Posterior cingulate gyrus (tissue), 11 donors: ENCODE measurements at regions not wholly inside any gene's neighbourhood (a gene's known extent, or its start where the extent isn't known, plus 50 kb on each side); places are given as distances from the start of the nearest gene placed in this dataset.
"Not testable (repeated sequence)": the region's sequence is repeated elsewhere in the genome, so short reads cannot be mapped to it uniquely, and the experiment has no call there.

Experiments used
- DNase-seq, 10 donors: peaks; one replicate each; pipeline versions ENCODE4 v3.0.0 to v3.0.0-alpha.2; 2020 to 2021; ENCODE audit warnings: mixed read lengths in 3 of 10
- intact Hi-C: fragments of 100-400 bp; cut with DNase I; formaldehyde crosslinking; loops from one replicate; pipeline ENCODE4 v1.15.1; 2023

DNA sequence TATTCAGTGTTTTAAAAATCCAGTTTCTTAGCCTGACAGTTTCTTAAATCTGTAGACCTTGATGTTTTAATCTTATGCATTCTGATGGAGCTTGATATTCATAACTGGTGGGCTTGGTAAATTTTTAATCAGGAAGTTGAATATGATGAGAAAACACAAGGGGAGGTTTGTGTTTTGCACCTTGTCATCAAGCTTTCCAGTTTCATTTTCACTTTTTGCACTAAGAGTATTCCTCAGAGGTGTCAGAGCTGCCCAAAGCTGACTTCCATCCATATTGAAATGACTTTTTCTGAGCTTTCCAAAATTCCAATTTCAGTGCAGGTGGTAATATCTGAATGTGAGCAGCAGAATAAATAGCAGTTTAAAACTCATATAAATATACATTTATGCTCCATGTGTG, 555.0 kb upstream of the RBFOX1 start:
- intact Hi-C loops = no loop called here
- DNase-seq = no peak

DNA sequence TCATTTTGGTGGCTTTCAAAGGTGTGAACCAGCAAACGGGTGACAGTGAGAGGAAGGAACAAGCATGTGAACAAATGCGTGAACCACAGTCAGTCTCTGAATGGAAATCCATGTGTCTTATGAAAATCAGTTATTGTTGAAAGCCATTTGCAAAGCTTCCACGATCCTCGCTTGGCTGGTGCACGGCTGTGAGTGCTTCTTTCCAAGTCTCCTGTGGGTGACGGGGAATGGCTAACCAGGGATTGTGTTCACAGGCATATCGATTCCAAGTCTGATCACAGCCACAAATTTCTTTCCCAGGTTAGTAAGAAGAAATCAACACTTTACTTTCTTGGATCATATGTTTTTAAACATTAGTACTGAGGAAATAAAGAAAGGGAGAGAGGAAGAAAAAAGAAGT, 556.9 kb upstream of the RBFOX1 start:
- intact Hi-C loops = no loop called here
- peak in 4 of 10 donors; percentile 9 to 67 (median 16) for DNase-seq

DNA sequence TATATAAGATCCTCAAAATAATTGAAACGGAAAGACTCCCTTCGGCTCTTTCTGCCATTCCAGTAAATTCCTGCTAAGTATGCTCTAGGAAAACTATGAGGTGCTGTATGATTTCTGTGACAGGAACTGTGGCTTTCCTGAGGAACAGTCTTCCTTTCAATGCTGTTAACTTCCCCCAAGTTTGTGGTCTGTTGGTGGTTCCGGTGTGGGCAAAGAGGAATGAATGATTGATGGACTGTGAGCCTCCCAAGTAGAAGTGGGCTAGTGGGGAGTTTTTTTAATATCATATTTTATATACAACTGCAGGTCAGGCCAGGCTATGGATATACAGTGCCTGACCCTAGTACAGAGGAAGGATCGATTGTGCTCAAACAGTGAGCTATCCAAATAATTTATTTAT, 560.7 kb upstream of the RBFOX1 start:
- no peak for DNase-seq
- intact Hi-C loops = no loop called here

DNA sequence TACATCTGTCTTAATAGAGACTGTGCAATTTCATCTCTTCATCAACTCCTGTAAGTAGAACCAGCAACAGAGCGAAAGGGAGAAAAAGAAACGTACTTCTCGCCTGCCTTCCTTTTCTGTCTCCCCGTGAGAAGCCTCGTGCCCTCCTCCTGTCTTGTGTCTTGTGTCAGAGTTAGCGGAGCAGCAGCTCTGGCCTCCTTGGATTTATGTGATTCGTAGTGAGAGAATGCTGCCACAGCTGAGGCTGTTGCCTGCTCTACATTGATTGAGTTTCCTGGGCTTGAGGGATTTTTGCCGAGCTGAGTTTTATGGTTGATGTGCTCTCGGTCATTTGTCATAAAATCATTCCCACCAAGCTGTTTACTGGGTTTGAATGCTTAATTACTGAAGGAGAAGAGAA, 579.1 kb upstream of the RBFOX1 start:
- DNase-seq = peak in 1 of 10 donors; percentile 9
- intact Hi-C loops = no loop called here

DNA sequence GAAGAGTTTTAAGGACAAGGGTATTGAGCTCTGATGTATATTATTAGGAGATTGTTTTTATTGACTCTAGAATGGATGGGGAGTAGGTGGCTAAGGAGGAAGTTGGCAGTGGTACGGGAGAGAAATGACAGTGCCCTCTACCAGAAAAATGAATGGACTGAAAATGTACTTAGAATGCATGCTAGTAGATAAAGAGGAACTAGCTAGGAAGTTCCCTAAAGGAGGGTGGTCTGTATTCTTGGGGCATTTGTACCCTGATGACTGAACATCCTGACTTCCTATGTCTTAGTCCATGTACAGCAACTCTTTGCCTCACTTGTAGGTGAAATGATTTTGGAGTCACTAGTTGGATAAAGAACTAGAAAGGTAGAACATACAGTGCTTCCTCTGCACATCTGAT, 581.5 kb upstream of the RBFOX1 start:
- intact Hi-C loops = no loop called here
- no peak for DNase-seq

DNA sequence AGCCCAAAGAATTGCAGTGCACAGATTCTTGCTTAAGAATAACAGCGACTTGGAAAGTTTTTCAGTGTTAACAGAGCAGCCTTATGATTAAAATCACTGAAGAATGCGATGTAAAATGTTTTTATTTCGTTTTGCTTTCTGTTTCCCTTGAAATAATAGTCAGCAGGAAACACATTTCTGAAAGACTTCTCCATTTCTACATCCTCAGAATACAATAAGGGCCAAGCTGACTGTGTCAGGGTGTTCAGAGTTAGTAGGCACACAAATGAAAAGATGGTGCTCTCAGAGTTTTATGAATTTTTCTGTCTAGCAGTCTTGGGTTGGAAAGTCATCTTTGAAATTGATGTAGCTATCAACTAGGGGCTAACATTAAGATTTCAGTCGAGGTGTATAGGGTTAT, 582.9 kb upstream of the RBFOX1 start:
- intact Hi-C loops = no loop called here
- DNase-seq = no peak

DNA sequence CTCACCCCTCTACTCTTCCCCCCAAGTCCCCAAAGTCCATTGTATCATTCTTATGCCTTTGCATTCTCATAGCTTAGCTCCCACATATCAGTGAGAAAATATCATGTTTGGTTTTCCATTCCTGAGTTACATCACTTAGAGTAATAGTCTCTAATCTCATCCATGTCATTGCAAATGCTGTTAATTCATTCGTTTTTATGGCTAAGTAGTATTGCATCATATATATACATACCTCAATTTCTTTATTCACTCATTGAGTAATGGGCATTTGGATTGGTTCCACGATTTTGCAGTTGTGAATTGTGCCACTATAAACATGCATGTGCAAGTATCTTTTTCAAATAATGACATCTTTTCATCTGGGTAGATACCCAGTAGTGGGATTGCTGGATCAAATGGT, 596.3 kb upstream of the RBFOX1 start:
- intact Hi-C loops, DNase-seq: not testable (repeated sequence)

DNA sequence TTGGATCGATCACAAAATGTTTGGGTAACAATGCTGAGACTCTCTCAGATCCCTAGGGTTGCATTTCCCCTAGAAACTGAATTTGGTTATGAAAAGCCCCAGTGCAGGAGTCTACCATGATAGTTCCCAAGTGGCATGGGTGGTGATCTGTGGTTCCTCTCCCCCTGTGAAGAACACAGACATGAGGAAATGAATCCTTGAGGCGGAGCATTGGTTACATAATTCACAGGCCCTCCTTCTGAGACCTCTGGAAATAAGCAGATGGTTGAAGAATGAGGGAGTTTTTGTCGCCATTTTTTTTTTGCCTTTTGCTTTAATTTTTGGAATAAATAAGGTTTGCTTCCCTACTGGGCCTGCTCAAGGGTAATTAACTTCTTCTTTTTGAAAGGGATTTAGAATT, 597.0 kb upstream of the RBFOX1 start:
- DNase-seq = no peak
- intact Hi-C loops = no loop called here

DNA sequence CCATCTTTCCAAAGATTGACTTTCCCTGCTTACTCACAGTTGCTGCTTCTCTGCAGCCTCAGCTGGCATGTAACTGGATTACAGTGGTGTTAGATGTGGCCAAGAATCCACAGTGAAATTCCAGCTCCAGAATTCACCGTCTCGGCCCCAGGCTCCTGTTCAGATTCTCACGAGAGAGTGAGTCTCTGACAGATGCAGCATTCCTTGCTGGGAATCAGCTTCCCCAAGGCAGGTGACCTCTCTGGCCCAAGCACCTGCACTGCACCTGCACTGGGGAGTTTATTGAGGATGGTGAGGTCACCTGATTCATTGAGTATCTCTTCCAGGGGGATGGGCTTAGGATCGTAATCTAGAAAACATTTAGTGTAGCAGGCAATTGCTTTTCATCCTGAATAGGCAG, 600.5 kb upstream of the RBFOX1 start:
- DNase-seq = peak in 2 of 10 donors; percentile 62 to 65
- intact Hi-C loops = no loop called here

DNA sequence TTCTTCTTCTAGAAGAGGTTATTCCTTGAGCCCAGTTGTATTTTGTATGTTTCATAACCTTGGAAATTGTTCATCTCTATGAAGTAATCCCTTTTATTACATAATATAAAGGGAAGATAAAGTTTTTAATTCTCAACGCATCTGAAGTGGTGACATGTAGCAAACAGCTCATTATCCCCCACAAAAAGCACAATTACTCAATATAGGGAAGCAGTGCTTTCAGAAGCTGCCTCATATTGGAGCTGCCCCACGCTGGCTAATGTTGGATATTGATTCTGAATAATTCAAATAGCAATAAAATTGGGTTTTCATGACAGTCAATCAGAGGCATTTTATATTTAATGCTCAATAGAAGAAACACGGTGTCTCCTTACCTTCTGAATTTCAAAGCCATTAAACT, 604.3 kb upstream of the RBFOX1 start:
- intact Hi-C loops = no loop called here
- DNase-seq = no peak

DNA sequence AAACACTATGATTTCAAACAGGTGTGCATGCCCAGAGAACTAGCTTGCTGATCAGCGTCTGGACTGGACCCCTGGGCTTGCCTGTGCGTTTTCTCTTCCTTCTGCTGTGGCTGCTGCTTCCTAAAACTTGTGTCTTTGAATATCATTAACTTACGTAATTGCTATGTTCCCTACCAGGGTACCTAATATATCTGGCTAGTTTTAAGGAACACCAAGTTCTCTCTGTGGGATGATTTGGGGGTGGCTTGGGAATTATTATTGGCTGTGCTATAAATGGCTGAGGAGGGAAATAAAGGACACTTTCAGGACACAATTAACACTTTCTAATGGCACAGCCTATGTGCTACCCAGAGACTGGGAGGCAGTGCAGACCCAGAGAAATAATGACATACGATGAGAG, 606.0 kb upstream of the RBFOX1 start:
- no peak for DNase-seq
- intact Hi-C loops = no loop called here

DNA sequence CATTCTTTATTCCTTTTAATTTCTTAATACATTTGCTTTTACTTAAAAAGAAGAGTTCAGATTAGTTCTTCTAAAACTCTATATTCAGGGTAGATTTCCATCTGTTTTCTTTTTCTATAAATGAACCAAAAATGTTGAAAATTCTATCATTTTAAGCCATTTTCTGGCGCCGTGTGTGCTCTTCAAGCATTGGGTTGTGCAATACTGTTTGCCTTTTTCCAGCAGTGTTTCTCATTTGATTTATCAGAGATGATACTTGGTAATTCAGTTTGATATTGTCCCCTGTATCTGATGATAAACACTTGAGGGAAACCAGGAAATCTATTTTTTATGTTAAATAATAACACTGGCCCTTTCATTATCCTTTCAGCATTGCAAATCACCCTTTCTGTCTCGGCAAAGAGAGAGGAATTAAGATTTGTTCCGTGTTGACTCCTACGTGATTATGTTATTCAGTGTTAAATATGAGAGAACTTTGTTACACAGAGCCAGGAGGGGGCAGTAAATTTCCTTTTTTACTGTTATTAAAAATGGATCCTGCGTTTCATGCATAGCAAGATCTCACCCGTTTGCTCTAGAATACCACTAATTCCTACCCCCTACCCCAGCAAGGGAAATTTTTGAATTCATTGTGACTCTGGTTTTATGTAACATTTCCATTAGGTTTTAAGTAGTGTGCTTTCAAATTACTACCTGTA, 606.9 kb upstream of the RBFOX1 start:
- DNase-seq = no peak
- intact Hi-C loops = no loop called here

DNA sequence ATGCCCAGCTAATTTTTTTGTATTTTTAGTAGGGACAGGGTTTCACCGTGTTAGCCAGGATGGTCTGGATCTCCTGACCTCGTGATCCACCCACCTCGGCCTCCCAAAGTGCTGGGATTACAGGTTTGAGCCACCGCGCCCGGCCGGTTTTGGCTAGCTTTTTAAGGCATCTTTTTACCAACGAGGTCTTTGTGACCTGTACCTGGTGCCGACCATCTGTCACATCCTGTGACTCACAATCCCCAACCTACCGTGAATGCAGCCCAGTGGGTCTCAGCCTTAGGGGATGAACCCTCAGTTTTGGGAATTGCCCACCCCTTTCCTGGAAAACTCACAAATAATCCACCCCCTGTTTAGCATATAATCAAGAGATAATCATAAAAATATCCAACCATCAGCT, 607.4 kb upstream of the RBFOX1 start:
- intact Hi-C loops, DNase-seq: not testable (repeated sequence)

DNA sequence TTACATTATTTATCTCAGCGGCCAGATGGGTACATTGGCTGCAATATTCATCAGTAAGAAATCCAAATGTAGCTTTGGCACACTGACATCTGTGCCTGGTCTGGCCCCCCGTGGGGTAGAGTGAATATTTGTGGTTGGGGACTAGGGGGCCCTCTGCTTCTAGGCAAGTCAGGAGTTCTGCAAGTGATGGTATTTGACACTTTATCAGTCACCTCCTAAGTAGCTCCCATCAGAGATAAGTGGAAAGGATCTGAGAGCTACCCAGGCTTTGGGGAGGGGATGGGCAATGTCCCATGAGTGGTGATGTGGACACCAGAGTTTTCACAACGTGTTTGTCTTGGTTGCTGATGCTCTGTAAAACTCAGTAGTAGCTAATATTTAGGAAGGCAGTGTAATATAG, 609.9 kb upstream of the RBFOX1 start:
- DNase-seq = no peak
- intact Hi-C loops = no loop called here

DNA sequence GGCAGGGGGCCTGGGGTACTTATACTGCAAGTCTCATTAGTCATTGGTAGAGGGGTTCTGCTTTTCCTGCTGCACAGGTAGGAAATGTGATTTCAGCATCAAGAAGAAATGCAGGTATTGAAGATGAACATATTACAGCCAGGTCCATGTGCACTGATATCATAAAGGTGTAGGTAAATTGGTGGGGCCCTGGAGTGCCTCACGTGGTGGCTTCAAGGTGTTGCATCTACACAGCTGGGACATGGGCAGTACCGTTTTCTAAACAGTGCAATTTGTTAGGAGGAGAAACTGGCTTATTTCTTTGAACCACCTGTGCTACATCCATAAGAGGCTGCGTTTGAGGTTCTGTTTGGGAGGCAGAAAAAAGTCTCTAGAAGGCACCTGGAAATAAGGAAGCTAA, 618.1 kb upstream of the RBFOX1 start:
- no peak for DNase-seq
- intact Hi-C loops = no loop called here

DNA sequence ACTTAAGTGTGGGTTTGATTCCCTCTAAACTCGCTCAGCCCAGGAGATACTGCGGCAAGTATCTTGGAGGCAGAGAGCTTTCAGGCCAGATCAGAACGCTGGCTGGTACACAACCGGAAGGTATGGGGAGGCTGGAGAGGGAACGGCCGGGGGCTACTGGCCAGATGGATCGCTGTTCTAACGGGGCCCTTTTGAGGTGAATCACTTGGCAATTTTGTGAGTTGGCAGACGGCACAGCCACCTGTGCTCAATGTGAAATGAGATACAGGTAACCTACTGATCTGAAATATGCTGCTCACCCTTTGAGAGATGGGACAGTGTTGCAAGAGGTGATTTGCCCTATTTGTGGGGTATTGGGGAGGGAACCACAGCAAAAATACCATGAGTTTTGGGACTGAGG, 622.9 kb upstream of the RBFOX1 start:
- DNase-seq = no peak
- intact Hi-C loops = no loop called here

DNA sequence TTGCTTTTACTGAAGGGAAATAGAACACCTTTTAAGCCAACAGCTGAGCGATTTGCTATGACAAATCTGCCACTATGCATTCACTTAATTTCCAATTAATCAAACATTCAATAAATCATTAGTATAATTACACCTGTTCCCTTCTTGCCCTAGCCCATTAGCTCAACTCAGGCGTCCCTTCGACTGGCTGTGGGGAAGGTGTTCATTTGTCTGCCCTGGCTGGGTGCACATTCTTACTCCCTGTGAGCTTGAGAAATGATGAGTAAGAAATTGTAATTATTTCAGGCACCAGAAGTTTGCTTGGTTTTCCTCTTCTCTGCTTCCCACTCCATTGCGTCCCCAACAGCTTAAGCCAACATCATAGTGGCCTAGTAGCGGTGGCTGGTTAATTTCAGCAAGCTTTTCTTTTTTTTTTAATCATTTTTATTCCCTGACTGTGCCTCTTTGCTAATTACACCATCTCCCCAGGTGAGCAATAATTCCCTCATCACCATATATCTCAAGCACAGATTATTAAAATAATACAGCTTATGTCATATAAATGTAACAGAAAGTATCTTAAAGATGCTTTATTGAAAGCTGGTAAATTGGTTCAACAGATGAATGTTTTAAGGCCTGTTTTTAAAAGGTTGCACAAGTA, 623.9 kb upstream of the RBFOX1 start:
- no peak for DNase-seq
- intact Hi-C loops = no loop called here

DNA sequence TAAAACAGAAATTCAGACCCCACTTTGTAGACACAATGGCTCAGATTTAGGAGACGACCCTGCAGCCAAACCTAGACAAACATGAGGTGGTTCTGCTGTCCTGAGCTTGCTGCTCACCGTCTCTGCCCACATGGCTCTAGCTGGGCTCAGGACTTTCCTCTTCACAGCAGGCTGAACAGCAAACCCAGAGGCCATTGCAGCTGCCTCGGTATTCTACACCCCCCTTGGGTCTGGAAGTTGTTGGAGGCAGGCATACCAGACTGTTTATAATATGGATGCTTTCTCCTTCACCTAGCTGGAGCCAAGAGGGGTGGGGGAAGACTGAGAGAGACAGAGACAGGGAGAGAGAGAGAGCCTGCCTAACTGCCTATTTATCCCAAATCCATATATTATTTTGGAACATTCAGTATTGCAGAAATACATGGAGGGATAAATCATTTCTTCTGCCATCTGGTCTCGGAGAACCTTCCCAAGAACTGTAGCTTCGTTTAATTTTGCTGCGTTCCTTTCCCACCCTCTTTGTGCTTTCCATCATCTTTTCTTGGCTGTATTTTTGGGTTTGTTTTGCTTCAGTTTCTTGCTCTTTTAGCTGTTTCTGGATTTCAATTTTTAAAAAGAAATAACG, 628.2 kb upstream of the RBFOX1 start:
- peak in 5 of 10 donors; percentile 5 to 77 (median 63) for DNase-seq

DNA sequence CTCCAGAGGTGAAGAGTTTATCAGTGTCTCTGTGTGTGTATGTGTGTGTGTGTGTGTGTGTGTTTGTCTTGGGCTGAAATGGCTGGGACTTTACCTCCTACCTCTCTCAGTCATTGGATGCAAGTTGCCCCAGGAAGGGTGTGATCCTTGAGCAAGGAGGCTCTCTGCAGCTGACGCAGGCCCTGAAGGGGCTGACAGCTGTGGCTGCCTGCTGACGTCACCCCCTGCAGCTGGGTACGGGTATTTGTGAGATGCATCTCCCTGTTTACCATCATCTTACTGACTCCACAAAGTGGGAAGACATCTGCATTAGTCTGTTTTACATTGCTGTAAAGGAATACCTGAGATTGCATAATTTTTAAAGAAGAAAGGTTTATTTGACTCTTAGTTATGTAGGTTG, 631.5 kb upstream of the RBFOX1 start:
- DNase-seq = no peak
- intact Hi-C loops = no loop called here

More for the DNA sequence above, 628.2 kb upstream of the RBFOX1 start:
- intact Hi-C loops = no loop called here

DNA sequence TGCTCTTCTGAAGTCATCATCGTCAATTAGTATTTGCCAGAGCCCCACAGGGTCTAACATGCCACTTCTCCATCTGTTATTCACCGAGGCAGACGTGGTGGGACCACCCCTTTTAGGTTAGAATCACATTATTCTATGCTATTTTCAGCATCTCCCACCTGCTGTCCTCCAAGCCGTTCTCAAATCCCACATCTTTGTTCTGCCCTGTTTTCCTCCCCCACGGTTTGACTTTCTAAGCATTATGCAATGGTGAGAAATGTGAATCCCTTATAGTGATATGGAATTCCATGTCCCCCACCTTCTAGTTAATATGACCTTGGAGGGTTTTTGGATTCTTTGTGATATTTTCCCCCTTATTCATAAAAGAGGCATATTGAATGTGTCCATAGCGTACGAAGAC, 634.1 kb upstream of the RBFOX1 start:
- DNase-seq = no peak
- intact Hi-C loops = no loop called here

DNA sequence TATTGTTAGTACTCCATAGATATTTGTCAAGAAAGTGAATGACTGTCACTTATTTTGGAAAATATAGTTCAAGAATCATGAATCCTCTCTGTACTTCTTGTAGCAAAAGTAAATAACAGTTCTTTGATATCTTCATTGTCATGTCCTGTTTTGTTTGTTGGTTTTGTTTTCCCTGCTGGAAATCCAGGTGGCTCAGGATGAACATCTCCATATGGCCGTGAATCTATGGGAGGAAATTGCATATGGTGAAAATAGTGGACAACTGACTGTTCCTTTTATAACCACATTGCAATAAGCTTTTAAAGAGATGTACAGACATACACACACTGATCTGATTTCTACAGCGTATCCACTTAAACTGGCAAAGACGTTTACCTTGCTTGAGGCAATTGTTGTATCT, 637.0 kb upstream of the RBFOX1 start:
- intact Hi-C loops = no loop called here
- no peak for DNase-seq

DNA sequence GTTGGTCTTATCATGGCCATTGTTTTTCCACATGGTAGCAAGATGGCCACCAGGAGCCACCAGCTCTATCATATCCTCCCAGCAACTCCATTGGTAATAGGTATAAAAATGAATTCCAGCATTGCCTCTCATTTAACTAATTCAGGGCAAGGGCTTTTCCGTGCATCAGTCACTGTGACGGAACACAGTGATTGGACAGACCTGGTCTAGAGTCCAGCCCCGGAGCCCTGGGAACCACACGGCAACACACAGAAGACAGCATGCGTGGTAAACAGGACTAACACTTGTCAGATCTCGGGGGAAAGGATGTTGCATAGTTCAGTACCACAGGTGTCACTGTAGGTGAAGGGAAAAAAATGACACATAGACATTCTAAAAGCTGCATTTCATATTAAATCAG, 638.0 kb upstream of the RBFOX1 start:
- intact Hi-C loops = no loop called here
- no peak for DNase-seq
